Peyer's patch (tissue), 4 donors: ENCODE measurements at regions not wholly inside any gene's neighbourhood (a gene's known extent, or its start where the extent isn't known, plus 50 kb on each side); places are given as distances from the start of the nearest gene placed in this dataset.

Source experiments
- POLR2A ChIP-seq, 2 donors: fragments of 450-650 bp; IDR thresholded peaks; one replicate each; pipeline ENCODE4 v1.5.1; 2017; ENCODE audit warnings: antibody characterized with exemption in 2 of 2, mild to moderate bottlenecking in 2 of 2, moderate library complexity in 2 of 2
- TF ChIP-seq, protein P1 (sequence below), 6 experiments: fragments of 450-650 bp in 4 of 6; fragments of 200-600 bp in 2 of 6; sonication (generic) in 1 of 6; IDR thresholded peaks; one replicate each; pipeline ENCODE4 v1.5.1; 2017 to 2019; ENCODE audit warnings: antibody characterized with exemption in 6 of 6, mild to moderate bottlenecking in 3 of 6, moderate library complexity in 1 of 6

DNA sequence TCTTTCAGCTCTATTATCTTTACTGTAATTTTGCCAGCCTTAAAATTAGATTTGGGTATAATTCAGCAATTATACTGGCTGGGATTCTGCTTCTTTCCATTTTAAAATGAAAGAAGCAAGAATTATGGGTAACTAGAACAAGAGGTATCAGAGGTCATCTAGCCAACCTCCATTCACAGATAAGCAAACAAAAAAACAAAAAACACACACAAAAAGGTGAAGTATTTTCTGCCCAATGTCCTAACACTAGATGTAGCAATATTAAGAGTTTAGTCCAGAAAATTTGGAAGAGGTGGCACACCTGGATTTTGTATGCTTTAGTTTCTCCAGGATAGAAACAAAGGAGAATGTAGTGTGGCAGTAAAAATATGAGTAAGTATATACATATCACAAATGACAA is 68.1 kb upstream of the ANXA1 start:
- TF ChIP-seq, protein P1, sequence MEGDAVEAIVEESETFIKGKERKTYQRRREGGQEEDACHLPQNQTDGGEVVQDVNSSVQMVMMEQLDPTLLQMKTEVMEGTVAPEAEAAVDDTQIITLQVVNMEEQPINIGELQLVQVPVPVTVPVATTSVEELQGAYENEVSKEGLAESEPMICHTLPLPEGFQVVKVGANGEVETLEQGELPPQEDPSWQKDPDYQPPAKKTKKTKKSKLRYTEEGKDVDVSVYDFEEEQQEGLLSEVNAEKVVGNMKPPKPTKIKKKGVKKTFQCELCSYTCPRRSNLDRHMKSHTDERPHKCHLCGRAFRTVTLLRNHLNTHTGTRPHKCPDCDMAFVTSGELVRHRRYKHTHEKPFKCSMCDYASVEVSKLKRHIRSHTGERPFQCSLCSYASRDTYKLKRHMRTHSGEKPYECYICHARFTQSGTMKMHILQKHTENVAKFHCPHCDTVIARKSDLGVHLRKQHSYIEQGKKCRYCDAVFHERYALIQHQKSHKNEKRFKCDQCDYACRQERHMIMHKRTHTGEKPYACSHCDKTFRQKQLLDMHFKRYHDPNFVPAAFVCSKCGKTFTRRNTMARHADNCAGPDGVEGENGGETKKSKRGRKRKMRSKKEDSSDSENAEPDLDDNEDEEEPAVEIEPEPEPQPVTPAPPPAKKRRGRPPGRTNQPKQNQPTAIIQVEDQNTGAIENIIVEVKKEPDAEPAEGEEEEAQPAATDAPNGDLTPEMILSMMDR (IDR thresholded peaks at IDR 0.05) = no peak
- TF ChIP-seq POLR2A (IDR thresholded peaks at IDR 0.05) = no peak
